GM21717 (cell line): ENCODE measurements at regions not wholly inside any gene's neighbourhood (a gene's known extent, or its start where the extent isn't known, plus 50 kb on each side); places are given as distances from the start of the nearest gene placed in this dataset.

Source experiments
- ATAC-seq: cut with Tn5 transposase; IDR thresholded peaks from one replicate; pipeline ENCODE4 v1.9.1; 2021; ENCODE audit warnings: mild to moderate bottlenecking, moderate library complexity; ENCODE audit not compliant: unreplicated experiment

GRCh38 chr18:2394684-2395083, 176.6 kb downstream of the METTL4 start:
- no peak for ATAC-seq

GRCh38 chr18:2395427-2396161, 175.7 kb downstream of the METTL4 start:
- ATAC-seq, result no peak

GRCh38 chr18:2396162-2396505, 175.2 kb downstream of the METTL4 start:
- no peak for ATAC-seq

GRCh38 chr18:2400701-2401196, 170.6 kb downstream of the METTL4 start:
- ATAC-seq, result no peak

GRCh38 chr18:2402084-2402483, 169.2 kb downstream of the METTL4 start:
- ATAC-seq, result no peak

GRCh38 chr18:2406544-2406943, 164.8 kb downstream of the METTL4 start:
- no peak for ATAC-seq

- no peak for ATAC-seq
Observed at GRCh38 chr18:2407961-2408360, 163.3 kb downstream of the METTL4 start.

- ATAC-seq, result no peak
Observed at GRCh38 chr18:2409906-2410305, 161.4 kb downstream of the METTL4 start.

GRCh38 chr18:2410688-2411087, 160.6 kb downstream of the METTL4 start:
- no peak for ATAC-seq

- ATAC-seq, result no peak
Observed at GRCh38 chr18:2411381-2411960, 159.8 kb downstream of the METTL4 start.

- ATAC-seq, result no peak
Observed at GRCh38 chr18:2412281-2412680, 159.0 kb downstream of the METTL4 start.

- ATAC-seq, result no peak
Observed at GRCh38 chr18:2412996-2413751, 158.1 kb downstream of the METTL4 start.

GRCh38 chr18:2414235-2414634, 157.1 kb downstream of the METTL4 start:
- ATAC-seq, result no peak

GRCh38 chr18:2415656-2416055, 155.6 kb downstream of the METTL4 start:
- ATAC-seq, result no peak

GRCh38 chr18:2417861-2418610, 153.3 kb downstream of the METTL4 start:
- no peak for ATAC-seq

- no peak for ATAC-seq
Observed at GRCh38 chr18:2420367-2420766, 150.9 kb downstream of the METTL4 start.

GRCh38 chr18:2423761-2424160, 147.5 kb downstream of the METTL4 start:
- no peak for ATAC-seq

GRCh38 chr18:2424420-2424819, 146.9 kb downstream of the METTL4 start:
- ATAC-seq, result no peak

GRCh38 chr18:2425426-2426317, 145.6 kb downstream of the METTL4 start:
- no peak for ATAC-seq

GRCh38 chr18:2430191-2430590, 141.1 kb downstream of the METTL4 start:
- ATAC-seq, result no peak
